Stimulated activated CD4-positive, alpha-beta T cell treated with anti-CD3 and anti-CD28 coated beads, Interleukin-15, amount 100 ng/mL, for 1 hour (primary cell): ENCODE measurements at regions not wholly inside any gene's neighbourhood (a gene's known extent, or its start where the extent isn't known, plus 50 kb on each side); places are given as distances from the start of the nearest gene placed in this dataset.

Source experiments
- DNase-seq, 2 donors: peaks; one replicate each; pipeline ENCODE4 v3.0.0-alpha.2; 2020; ENCODE audit warnings: low read depth in 1 of 2, low spot score in 1 of 2

- no peak for DNase-seq
Observed at GRCh38 chr18:46406539-46406932, 250.5 kb downstream of the LOXHD1 start.

- DNase-seq = no peak
Observed at GRCh38 chr18:46407486-46408166, 249.4 kb downstream of the LOXHD1 start.

GRCh38 chr18:46408334-46408987 lies 248.6 kb downstream of the LOXHD1 start:
- no peak for DNase-seq

DNA sequence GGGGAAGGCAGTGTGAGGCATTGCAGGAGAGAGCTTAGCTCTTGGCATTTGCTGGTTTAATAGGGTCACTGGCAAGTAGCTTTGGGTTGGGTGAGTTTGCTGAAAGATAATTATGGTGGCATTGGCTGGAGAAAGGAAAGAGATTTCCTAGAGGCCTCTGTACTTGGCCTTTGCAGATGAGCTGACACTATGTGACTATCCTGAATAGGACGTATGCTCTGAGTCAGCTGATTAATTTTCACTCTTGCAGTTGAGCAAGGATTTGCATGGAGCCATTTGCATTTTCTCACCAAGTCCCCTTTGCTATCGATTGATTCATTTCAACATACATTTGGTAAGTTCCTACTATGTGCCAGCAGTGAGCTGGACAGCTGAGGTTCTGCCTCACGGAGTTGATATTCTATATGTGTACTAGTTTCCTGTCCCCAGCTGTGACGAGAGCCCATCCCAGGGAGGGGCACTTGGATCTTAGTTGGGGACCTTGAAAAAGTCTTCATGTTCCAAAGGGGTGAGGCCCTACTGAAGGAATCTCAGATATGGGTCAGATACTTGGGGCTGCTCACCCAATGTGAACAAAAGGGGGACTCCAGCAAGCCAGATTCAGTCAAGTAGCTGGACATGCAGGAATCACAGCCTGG lies 245.7 kb downstream of the LOXHD1 start:
- no peak for DNase-seq

DNA sequence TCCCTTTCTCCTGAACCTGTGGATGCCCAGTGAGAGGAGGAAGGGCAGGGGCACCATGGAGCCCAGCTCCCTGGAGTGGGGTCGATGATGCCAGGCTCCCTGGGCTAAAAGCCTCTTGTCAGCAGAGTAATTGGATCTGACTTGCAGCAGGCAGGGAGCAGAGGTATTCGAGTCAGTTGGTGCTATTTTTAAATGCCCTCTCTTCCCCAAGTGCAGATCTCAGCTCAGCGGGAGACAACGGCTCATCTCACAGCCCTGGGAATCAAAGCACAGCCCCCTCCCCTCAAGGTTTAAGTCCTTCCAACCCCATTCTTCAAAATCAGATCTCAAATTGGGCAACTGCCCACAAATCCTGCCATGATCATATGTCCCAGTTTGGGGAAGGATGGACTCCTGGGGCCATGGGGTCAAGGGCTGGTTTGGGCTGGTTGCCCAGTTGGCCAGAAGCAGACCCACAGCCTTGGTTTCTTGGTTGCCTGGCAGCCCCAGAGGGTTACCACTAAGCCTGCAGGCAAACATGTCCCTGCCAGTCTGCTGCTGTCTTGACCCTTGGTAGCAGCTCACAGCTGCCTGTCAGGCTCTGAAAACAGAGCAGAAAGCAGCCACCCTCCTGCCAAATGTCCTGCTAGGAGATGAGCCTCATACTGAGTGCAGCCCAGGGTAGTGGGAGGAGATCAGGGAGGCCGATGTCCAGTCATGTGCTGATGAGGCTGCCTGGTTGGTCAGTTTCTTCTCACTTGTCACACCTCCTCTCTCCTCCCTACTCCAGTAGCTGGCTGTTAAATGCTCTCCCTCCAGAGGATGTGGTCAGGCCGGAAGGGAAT lies 244.9 kb downstream of the LOXHD1 start:
- DNase-seq = no peak

DNA sequence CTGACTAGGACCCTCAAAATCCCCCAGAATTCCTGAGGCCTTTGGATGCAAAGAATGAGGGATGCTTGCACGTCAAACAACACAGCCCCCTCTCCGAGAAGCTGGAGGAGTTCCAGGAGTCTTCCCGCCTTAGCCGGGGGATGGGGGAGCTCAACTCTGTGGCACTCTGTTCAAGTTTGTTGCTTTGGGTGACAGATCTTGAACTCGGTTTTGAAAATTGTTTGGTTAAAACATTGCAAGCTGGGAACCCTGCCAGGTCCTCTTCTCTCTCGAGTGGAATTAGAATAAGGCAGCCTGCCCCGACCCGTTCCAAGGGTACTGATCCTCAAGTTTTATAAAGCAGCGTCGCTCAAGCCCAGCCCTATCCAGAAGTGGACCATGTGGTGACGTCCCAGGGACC lies 244.1 kb downstream of the LOXHD1 start:
- DNase-seq = no peak

DNA sequence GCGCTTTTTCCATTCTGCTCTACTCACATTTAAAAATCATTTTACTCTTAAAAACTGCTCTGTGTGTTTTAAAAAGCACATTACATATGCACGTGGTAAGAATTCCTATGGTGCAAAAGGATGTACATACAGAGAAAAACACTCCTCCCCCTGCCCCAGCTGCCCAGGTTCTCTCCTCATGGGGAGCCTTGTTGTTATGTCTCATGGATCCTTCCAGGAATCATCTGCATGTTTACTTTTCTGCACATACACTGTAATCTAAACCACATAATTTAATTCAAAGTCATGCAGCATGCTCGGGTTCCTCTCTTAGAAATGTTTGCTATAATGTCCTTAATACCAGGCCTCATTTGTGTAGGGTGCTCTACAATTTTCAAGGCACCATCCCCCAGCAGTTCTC lies 243.3 kb downstream of the LOXHD1 start:
- DNase-seq = no peak

DNA sequence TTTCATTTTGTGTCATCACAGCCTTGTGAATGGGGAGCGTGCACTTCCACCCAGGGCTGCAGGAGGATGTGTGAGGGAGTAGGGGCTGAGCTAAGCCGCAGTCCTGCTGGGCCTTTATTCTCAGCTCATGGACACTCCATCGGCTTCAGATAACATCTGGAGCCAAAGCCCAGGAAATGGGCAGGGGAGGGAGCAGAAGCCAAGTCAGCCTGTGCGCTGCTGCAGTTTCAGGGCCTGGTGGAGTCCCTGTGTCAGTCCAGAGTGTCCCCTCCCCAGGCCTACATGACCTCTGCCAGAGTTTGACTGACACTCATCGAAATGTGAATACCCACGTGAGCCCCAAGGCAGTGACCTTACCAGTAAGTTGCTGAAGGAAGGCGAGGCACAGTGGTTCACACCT lies 242.2 kb downstream of the LOXHD1 start:
- DNase-seq = no peak

- DNase-seq = no peak
Observed at GRCh38 chr18:46415532-46416252, 241.3 kb downstream of the LOXHD1 start.

DNA sequence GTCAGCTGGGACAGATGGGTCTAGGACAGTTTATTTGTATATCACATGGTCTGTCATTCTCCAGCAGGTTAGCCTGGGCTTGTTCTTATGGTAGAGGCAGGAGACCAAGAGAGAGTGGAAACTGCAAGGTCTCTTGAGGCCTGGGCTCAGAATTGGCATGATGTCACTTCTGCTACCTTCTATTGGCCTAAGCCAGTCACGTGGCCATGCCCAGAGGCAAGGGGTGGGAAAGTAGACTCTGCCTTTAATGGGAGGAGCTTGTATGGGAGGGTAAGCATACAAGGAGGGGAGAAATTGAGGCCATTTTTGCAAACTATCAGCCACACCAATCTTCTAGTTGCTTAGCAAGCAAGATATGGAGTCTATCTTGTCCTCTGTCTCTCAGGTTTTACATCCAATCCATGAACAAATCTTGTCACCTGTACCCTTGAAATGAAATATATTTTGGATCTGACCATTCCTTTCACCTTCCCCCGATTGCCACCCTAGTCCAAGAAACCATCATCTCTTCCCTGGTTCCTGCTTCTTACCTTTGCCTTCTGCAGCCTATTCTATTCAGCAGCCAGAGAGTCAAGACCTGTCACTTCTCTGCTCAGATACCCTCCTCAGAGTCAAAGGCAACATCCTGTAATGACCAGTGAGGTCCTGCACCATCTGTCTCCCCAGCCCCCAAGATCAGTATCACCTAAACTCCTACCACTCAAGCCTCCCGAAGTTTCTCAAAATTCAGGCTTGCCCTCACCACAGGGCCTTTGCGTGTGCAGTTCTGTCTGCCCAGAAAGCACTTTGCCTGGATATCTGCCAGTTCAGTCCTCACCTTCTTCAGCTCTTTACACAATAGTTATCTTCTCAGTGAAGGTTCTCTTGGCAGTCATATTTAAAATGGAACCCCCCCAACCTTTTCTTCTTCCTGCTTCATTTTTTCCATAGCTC lies 240.0 kb downstream of the LOXHD1 start:
- no peak for DNase-seq

DNA sequence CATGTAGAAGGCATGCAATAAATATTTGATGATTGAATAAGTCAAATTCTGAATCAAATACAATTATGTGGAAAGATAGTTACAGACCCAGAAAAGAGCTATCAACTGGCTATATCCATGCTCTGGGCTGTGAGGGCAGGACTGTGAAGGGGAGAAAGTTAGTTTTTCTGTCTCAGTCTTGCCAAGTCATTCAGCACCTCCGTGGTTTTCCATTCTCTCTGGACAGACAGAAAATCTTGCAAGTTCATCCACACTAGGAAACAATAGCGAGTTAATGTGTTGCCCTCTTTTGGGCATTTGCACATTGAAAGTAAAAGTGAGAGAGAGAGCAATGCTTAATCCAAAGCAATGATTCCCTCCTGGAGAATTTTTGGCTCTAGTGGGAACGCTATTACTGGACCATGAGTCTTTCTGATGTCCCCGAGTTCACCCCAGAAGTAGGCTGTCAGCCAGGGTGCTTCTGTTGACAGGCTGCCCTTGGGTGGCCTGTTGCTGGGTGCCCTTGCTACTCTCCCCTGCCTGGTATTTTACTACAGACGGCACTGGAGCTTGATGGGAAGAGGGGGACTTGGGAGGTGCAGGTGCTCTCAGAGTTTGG lies 238.3 kb downstream of the LOXHD1 start:
- DNase-seq = no peak

GRCh38 chr18:46419391-46420141 lies 237.5 kb downstream of the LOXHD1 start:
- no peak for DNase-seq

DNA sequence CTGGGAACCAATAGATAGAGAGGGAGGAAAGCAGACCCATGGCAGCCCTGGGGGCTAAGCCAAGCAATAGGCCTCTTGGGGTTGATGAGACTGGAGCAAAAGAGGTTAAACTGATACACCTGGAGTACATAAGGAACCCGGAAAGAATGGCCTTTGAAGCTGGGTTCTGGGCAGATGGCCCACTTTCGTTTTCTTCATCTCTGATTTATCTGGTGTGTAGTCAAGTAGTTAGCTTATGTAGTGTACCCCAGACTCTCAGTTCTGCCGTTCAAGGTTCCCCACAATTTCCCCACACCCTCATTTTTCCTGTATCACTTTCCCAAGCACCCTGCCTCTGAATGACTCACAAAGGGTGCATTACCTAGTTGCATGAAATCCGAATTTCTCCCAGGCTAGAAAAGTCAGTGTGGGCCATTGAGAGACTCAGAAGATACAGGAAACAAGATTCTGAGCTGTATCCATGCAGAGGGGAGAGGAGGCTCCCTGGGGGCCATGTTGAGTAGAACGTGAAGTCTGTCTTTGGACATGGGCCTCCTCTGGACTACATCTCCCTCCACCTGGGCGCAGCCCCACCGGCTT lies 235.0 kb downstream of the LOXHD1 start:
- DNase-seq = no peak

- DNase-seq = no peak
Observed at GRCh38 chr18:46422552-46423055, 234.4 kb downstream of the LOXHD1 start.

DNA sequence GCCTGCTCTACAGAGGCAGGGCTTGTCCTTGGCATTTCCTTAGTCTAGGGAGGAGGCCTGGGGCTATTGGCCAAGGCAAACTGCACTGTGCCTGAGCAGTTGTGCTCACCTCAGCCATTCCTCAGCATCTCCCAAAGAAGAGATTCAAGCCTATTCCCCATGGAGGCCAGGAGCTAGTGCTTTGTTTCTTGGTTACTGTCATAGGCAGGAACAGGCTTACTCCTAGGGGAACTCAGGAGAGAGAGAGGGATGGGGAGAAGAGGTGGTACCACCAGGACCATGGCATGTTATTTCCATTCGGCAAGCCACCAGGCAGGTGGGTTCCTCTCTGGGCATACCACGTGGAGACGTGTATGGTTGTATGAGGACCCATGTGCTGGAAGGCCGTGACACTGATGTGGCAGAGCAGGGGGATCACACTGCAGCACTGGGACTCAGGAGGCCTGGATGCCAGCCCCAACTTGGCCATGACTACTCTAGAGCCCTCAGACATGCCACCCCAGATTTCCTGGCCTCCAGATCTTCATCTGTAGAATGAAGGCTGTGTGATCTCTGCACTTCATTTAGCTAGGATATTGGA lies 233.7 kb downstream of the LOXHD1 start:
- no peak for DNase-seq

- DNase-seq = no peak
Observed at GRCh38 chr18:46424898-46425297, 232.1 kb downstream of the LOXHD1 start.

DNA sequence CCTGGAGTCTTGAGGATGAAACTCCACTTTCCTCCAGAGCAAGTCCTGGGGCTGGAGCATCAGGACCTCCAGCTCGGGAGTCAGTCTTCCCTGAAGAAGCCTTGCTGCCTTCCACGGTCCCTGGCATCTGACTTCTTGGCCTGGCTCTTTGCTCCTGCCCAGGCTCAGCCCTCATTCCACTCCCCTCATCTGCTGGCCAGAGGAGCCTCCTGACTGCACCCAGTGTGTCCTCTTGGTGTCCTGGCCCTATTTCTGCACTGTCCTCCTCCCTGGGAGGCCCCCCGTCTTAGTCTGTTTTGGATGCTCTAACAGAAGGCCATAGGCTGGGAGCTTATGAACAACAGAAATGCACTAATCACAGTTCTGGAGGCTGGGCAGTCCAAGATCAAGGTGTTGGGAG lies 231.5 kb downstream of the LOXHD1 start:
- no peak for DNase-seq
